Stimulated activated naive CD8-positive, alpha-beta T cell treated with anti-CD3 and anti-CD28 coated beads, Interleukin-15, Interleukin-2, amounts not matched to agents 100 ng/mL and 50 ng/mL, for 24 hours (primary cell): ENCODE measurements at regions not wholly inside any gene's neighbourhood (a gene's known extent, or its start where the extent isn't known, plus 50 kb on each side); places are given as distances from the start of the nearest gene placed in this dataset.

Source experiments
- H3K27ac Mint-ChIP-seq: one replicate; pipeline ENCODE4 v1.8.0; 2021; ENCODE audit warnings: mild to moderate bottlenecking, mixed read lengths
- H3K27me3 Mint-ChIP-seq: one replicate; pipeline ENCODE4 v1.8.0; 2021; ENCODE audit warnings: mixed read lengths
- H3K36me3 Mint-ChIP-seq: one replicate; pipeline ENCODE4 v1.8.0; 2021; ENCODE audit warnings: low read depth, mixed read lengths
- H3K4me1 Mint-ChIP-seq: one replicate; pipeline ENCODE4 v1.8.0; 2021; ENCODE audit warnings: low read depth, mixed read lengths
- H3K4me3 Mint-ChIP-seq: one replicate; pipeline ENCODE4 v1.8.0; 2021; ENCODE audit warnings: mild to moderate bottlenecking, mixed read lengths
- H3K9me3 Mint-ChIP-seq: one replicate; pipeline ENCODE4 v1.8.0; 2021; ENCODE audit warnings: mixed read lengths

DNA sequence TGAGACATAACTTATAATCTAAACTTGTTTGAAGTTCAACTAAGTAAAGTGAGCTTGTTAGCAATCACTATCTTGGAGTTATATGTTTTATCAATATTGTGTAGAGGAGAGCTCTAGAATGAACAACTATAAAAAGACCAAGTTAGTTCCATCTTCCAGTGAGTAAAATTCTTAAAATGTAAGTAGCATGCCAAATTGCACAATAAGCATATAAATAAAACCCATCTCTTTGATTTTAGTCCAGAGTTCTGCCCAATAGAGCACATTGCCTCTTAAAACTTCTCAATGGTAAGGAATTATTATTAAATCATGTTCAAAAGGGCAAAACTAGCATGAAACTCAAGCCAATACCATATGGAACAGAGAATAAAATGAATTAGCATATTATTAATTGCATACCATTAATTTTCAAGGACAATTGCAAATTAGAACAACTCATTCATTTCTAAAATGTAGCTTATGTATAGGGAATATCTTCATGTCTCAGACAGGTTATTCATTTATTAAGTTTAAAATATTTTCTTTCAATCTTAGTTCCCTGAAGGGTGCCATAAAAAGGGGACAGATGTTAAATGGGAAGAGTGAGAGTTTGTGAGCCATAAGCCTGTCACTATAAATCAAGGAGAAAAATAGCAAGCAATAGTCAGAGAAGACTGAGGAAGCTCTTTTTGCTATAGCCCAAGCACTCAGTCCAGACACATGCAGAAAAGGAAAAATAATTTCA is 507.6 kb downstream of the CENPC start:
- Mint-ChIP-seq H3K27ac (no peak overlapping the region), H3K36me3 (no peaks in the 10 kb centered on the region), H3K9me3 (no peaks in the 10 kb centered on the region), H3K4me3 (no peak overlapping the region), H3K4me1 (no peaks in the 10 kb centered on the region), H3K27me3 (no peaks in the 10 kb centered on the region)

DNA sequence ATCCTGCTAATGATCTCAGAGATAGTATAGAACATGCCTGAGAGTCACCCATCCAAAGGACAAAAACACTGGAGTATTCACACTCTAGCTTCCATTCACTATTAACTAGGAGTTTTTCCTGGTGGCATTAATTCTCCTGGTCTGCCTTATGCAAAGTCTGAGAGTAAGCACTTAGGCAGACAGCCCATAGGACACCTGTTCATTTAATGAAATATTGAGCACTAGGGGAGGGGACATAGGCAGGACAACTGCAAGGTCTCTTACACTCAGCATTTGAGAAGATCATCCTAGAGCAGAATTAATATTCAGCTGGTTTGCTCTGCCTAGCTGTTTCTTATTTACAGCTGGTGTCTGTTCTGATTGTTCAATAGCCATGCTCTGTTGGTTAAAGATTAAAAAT is 508.5 kb downstream of the CENPC start:
- no peak overlapping the region for H3K27ac Mint-ChIP-seq
- H3K4me1 Mint-ChIP-seq = no peaks in the 10 kb centered on the region
- H3K36me3 Mint-ChIP-seq = no peaks in the 10 kb centered on the region
- H3K9me3 Mint-ChIP-seq = no peaks in the 10 kb centered on the region
- H3K4me3 Mint-ChIP-seq = no peak overlapping the region
- H3K27me3 Mint-ChIP-seq = no peaks in the 10 kb centered on the region

DNA sequence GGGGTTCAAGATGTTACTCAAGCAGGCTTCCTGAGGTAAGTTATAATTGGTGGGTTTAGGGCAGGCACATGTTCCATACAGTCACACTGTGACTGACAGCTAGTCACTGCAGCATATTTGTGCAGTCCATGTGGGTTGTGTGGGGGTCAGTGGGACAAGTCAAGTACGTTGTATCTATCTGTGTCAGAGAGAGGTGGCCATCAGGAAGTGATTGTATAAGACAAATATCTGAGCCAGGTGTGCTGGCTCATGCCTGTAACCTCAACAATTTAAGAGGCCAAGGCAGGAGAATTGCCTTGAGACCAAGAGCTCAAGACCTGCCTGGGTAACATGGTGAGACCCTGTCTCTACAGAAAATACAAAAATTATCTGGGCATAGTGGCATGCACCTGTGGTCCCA is 509.3 kb downstream of the CENPC start:
- Mint-ChIP-seq H3K9me3 (no peaks in the 10 kb centered on the region), H3K27ac (no peak overlapping the region), H3K27me3 (no peaks in the 10 kb centered on the region), H3K36me3 (no peaks in the 10 kb centered on the region), H3K4me3 (no peak overlapping the region), H3K4me1 (no peaks in the 10 kb centered on the region)

DNA sequence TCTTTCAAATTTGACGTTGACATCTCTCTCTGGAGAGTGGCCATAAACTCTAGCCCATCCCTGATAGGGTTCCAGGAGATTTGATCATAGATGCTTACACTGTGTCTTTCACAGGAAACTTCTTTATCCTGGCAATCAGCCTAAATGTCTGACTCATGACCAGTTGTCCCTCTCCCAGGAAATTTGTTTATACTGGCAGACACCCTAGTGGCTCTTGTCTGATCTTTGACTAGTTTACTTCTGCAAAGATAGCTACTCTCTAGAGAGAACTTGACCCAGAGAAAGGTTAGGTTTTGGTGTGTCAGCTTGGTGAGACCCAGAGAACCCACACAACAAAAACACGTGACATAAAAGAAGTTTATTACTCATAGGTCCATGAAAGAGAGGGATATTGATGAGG is 509.8 kb downstream of the CENPC start:
- Mint-ChIP-seq H3K36me3 (no peaks in the 10 kb centered on the region), H3K9me3 (no peaks in the 10 kb centered on the region), H3K27ac (no peak overlapping the region), H3K4me1 (no peaks in the 10 kb centered on the region), H3K4me3 (no peak overlapping the region), H3K27me3 (no peaks in the 10 kb centered on the region)

DNA sequence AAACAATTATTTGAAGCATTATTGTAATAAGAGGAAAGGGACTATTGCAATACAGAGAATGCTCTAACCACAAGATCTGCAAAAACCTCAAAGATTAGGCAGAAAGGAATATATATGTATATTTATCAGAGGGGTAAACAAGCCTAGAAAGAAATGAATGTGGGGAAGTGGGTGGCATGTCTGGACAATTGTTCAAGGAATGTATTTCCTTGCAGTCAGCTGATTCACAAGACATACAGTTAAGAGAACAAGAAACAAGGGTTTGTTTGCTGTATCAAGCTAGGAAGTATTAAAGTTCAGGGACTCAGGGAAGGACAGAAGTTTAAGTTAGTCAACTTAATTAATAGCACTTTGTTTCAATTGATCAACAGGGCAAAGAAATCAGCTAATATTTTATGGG is 514.7 kb downstream of the CENPC start:
- no peaks in the 10 kb centered on the region for H3K9me3 Mint-ChIP-seq
- H3K4me1 Mint-ChIP-seq = no peaks in the 10 kb centered on the region
- no peak overlapping the region for H3K4me3 Mint-ChIP-seq
- H3K36me3 Mint-ChIP-seq = no peaks in the 10 kb centered on the region
- no peak overlapping the region for H3K27ac Mint-ChIP-seq
- no peaks in the 10 kb centered on the region for H3K27me3 Mint-ChIP-seq

DNA sequence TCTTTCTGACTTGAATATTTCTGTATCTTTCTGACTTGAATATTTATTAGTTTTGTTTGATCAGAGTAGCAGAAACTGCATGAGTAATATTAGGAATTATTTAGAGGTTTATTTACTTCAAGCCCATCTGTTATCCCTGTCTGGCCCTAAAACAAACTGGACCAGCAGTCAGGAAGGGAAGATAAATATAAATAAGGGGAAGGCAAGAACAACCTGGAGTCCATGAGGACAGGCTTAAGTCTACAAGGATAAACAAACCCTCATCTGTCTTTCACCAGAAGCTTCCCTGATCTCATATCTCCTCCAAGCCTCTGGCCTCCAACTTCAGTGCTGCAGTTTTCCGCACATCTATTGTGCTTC is 524.9 kb downstream of the CENPC start:
- Mint-ChIP-seq H3K9me3 (peaks cover 16% of the 10 kb centered on the region), H3K4me3 (no peak overlapping the region), H3K4me1 (no peaks in the 10 kb centered on the region), H3K27ac (no peak overlapping the region), H3K36me3 (no peaks in the 10 kb centered on the region), H3K27me3 (no peaks in the 10 kb centered on the region)

DNA sequence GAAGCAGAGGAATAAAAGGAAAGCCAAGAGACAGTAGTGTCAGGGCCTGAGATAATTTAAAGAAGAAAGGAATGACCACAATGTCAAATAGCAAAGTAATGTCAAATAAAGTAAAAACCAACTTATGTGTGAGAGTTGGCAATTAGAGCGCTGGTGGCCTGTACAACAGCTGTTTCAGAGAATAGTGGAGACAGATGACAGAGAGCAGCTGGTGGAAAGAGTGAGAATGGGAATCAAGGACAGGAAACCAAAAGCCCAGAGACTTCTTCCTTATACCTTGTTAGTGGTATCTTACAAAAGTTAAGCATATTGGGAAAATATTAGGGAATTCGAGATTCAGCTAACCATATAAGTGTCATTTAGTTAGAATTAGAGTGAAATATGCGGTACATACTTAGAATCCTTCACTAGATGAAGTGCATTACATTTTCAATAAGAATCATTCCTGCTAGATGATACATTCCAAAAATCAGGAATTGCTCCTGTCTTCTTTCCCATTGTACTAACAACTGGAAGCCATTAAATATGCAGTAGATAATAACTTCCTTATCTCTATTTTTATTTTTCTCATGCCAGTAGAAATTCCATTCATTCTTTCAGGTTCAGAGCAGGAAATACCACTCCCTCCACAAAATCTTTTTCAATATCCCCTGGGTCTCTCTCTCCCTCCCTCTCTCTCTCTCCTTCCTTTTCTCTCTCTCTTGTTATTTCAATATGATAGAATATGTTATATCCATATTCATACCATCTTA is 525.4 kb downstream of the CENPC start:
- Mint-ChIP-seq H3K9me3 (peaks cover 18% of the 10 kb centered on the region), H3K4me1 (no peaks in the 10 kb centered on the region), H3K27me3 (no peaks in the 10 kb centered on the region), H3K27ac (no peak overlapping the region), H3K36me3 (no peaks in the 10 kb centered on the region), H3K4me3 (no peak overlapping the region)

DNA sequence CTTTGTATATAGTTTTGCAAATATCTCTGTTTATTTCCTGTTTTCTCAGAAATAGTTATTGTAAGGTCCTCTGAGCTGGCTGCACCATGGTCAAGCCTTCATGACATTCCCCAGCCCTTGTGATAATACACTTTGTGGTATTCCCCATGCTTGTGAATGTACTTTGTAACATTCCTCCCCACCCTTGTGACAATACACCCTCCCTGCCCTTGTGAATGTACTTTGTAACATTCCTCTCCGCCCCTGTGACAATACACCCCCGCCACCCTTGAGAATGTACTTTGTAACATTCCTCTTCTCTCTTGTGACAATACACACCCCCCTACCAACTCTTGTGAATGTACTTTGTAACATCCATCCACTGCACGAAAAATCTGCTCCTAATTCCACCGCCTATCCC is 530.7 kb downstream of the CENPC start:
- no peak overlapping the region for H3K27ac Mint-ChIP-seq
- no peaks in the 10 kb centered on the region for H3K4me1 Mint-ChIP-seq

DNA sequence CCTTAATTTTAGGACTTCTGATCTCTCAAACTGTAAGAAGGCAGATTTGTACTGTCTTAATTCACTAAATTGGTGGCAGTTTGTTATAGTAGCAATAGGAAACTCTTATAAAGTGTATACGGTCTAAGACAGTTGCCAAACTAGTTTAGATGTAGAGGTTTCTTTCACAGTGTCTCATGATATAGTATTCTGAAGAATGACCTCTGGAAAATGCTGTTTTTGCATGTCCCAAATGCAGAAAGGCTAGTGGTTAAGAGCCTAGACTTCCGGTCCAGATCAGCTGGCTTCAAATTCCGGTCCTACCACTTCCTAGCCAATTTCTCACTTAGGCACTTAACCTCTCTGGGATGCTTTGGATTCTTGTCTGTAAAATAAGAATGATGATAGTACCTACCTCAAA is 538.5 kb downstream of the CENPC start:
- no peaks in the 10 kb centered on the region for H3K9me3 Mint-ChIP-seq
- H3K36me3 Mint-ChIP-seq = no peaks in the 10 kb centered on the region
- no peaks in the 10 kb centered on the region for H3K4me1 Mint-ChIP-seq

More for the DNA sequence above, 530.7 kb downstream of the CENPC start:
- Mint-ChIP-seq H3K27me3 (no peaks in the 10 kb centered on the region), H3K9me3 (peaks cover 22% of the 10 kb centered on the region), H3K36me3 (no peaks in the 10 kb centered on the region), H3K4me3 (no peak overlapping the region)

DNA sequence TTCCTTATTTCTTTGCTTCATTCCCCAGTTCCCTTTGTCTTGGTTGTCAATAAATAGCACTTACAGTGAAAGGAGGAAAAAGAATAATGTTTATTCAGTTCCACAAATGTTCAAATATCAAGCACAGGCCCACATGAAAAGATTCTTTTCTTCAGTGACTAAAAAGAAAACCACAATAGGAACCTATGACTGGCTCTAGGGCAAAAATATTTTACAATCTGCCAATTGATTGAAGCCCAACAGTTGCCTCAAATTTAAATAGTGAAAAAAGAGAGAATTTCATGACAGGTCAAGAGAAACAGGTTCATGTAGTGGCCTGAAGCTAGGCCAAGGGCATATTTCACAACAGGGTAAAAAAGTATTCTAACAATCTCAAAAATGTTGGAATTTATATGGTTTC is 553.8 kb downstream of the CENPC start:
- Mint-ChIP-seq H3K9me3 (peaks cover 13% of the 10 kb centered on the region), H3K27me3 (no peaks in the 10 kb centered on the region), H3K4me3 (no peak overlapping the region), H3K36me3 (no peaks in the 10 kb centered on the region), H3K4me1 (no peaks in the 10 kb centered on the region), H3K27ac (no peak overlapping the region)

More for the DNA sequence above, 538.5 kb downstream of the CENPC start:
- no peak overlapping the region for H3K4me3 Mint-ChIP-seq
- H3K27me3 Mint-ChIP-seq = no peaks in the 10 kb centered on the region
- H3K27ac Mint-ChIP-seq = no peak overlapping the region

DNA sequence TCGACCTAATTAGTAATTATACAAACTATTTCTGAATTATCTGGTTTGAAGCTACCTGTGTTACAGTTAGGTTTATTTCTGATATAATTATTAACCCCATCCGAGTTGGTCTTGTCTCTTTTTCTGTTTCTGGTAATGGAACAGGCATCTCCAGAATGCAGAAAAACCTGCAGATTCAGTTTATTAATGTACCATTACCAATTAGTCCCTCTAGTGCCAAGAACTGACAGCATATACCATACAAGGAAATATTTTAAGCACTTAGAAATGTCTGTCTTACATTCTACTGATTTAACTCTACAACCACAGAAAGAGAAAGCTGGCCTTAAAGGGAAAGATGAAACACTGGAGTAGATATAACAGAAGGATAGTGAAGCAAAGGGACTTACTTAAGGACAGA is 570.6 kb downstream of the CENPC start:
- Mint-ChIP-seq H3K36me3 (no peaks in the 10 kb centered on the region), H3K27me3 (no peaks in the 10 kb centered on the region), H3K9me3 (no peaks in the 10 kb centered on the region), H3K27ac (no peak overlapping the region), H3K4me3 (no peak overlapping the region), H3K4me1 (no peaks in the 10 kb centered on the region)

DNA sequence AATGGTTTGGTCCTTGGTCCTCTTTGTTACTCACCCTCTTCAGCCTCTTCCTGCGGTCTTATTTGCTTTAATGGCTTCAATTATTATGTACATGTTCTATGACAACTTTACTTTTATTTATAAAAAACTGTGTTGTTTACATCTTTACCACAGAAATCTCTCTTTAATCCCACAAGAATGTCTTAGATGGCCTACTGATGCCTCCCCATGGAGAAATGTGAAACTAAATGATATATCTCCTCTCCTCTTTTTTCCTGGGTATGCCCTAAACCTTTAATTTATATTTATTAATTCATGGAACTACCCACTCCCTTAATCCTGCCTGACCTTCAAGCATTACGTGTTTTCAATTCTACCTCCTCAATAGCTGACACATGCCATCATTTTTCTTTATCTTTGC is 573.2 kb downstream of the CENPC start:
- Mint-ChIP-seq H3K27me3 (no peaks in the 10 kb centered on the region), H3K9me3 (peaks cover 4% of the 10 kb centered on the region), H3K4me3 (no peak overlapping the region), H3K4me1 (no peaks in the 10 kb centered on the region), H3K36me3 (no peaks in the 10 kb centered on the region), H3K27ac (no peak overlapping the region)

DNA sequence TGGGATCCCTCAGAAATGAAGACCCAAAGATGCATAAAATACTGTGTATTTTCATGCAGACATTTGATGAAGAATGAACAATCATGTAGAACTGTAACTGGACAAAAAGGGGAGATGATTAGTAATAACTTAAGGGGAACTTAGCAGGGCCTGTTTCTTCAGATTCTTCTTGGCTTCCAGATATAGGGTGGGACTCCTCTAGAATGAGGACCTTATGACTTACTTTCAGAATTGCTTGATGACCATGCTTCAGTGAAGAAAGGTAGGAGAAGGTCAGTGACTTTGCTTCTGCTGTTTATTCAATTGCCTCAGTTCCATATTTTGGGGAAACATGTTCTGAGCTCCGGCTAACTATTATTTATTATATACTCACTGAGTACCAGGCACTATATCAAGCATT is 580.8 kb downstream of the CENPC start:
- no peak overlapping the region for H3K27ac Mint-ChIP-seq
- peaks cover 10% of the 10 kb centered on the region for H3K9me3 Mint-ChIP-seq
- no peaks in the 10 kb centered on the region for H3K36me3 Mint-ChIP-seq
- no peak overlapping the region for H3K4me3 Mint-ChIP-seq
- H3K4me1 Mint-ChIP-seq = no peaks in the 10 kb centered on the region
- H3K27me3 Mint-ChIP-seq = no peaks in the 10 kb centered on the region

DNA sequence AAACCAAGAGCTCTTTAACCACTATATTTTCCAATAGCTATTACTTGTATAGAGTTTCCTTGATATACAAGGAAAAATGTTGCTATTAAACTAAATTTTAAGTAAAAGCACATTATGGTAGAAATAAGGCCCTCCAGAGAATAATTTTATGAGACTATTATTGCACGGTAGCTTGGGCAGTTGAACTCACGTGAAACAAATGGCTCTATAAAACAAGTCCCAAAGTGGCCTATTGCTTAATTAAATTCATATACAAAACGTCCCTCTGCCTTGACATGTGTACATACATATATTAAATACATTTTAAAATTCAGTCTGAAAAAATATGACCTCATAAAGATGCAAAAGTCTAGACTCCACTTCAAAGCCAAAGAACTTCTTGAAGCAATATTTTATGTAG is 582.2 kb downstream of the CENPC start:
- Mint-ChIP-seq H3K27ac (no peak overlapping the region), H3K36me3 (no peaks in the 10 kb centered on the region), H3K27me3 (no peaks in the 10 kb centered on the region), H3K9me3 (peaks cover 10% of the 10 kb centered on the region), H3K4me3 (no peak overlapping the region), H3K4me1 (no peaks in the 10 kb centered on the region)

DNA sequence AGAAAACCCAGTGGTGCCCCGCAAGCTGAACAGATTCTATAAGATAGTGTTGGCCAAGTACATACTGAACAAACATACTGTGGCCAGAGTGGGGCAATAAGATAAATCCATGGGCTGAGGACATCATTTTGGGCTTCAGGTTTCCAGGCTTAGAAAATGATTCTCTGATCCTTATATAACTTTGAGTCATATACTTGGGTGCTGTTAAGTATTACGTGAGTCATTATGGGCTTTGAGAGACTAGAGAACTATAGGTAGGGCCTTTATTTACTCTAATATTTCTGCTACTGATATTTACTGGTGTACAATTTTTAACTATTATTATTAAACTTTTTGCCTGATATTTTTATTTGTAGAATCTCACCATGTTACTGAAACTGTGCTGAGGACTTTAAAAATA is 586.1 kb downstream of the CENPC start:
- H3K4me1 Mint-ChIP-seq = no peaks in the 10 kb centered on the region

DNA sequence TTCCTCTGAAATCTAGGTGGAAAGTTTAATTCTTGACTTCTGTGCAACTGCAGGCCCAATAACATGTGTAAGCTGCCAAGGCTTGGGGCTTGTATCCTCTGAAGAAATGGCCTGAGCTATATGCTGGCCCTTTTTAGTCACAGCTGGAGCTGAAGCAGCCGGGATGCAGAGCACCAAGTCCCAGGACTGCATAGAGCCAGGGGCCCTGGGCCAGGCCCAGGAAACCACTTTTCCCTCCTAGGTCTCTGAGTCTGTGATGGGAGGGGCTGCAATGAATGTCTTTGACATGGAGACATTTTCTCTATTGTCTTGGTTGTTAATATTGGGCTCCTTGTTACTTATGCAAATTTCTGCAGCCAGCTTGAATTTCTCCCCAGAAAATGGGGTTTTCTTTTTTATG is 588.5 kb downstream of the CENPC start:
- H3K4me3 Mint-ChIP-seq = no peak overlapping the region
- H3K27ac Mint-ChIP-seq = no peak overlapping the region
- H3K9me3 Mint-ChIP-seq = peaks cover 10% of the 10 kb centered on the region
- no peaks in the 10 kb centered on the region for H3K36me3 Mint-ChIP-seq
- H3K27me3 Mint-ChIP-seq = no peaks in the 10 kb centered on the region
- no peaks in the 10 kb centered on the region for H3K4me1 Mint-ChIP-seq

More for the DNA sequence above, 586.1 kb downstream of the CENPC start:
- no peak overlapping the region for H3K4me3 Mint-ChIP-seq
- no peaks in the 10 kb centered on the region for H3K36me3 Mint-ChIP-seq
- peaks cover 10% of the 10 kb centered on the region for H3K9me3 Mint-ChIP-seq
- no peaks in the 10 kb centered on the region for H3K27me3 Mint-ChIP-seq
- no peak overlapping the region for H3K27ac Mint-ChIP-seq
